B cell (primary cell): ENCODE measurements at regions not wholly inside any gene's neighbourhood (a gene's known extent, or its start where the extent isn't known, plus 50 kb on each side); places are given as distances from the start of the nearest gene placed in this dataset.

Source experiments
- ATAC-seq: fragments of 200-7000 bp; cut with Tn5 transposase; one replicate; pipeline ENCODE4 v1.10.0; 2021; ENCODE audit warnings: low read depth, mild to moderate bottlenecking, moderate number of reproducible peaks, moderate library complexity
- CTCF ChIA-PET: fragments of 350-600 bp; sonication (Branson Sonifier 250); formaldehyde crosslinking; loops from one replicate; lab custom pipeline; 2021; ENCODE audit warnings: antibody characterized with exemption, inconsistent platforms; lab: Charles Lee
- POLR2A ChIA-PET: fragments of 350-600 bp; sonication (Branson Sonifier 250); formaldehyde crosslinking; loops from one replicate; lab custom pipeline; 2021; ENCODE audit warnings: antibody characterized with exemption; lab: Charles Lee
- DNase-seq: peaks from one replicate; pipeline ENCODE4 v3.0.0; 2013
- H2AFZ ChIP-seq: 2 replicates; pipeline ENCODE4 v1.6.1; 2012; ENCODE audit warnings: mild to moderate bottlenecking, low read depth, low read length; ENCODE audit not compliant: insufficient read depth, poor library complexity, severe bottlenecking
- H3K27ac ChIP-seq, 2 donors: 1 replicate in 1 of 2; 2 replicates in 1 of 2; pipeline ENCODE4 v1.5.1; 2012 to 2013; ENCODE audit warnings: low read length in 2 of 2, mild to moderate bottlenecking in 2 of 2, moderate library complexity in 1 of 2
- H3K27me3 ChIP-seq, 4 experiments: fragments of 200-600 bp in 1 of 4; sonication (generic) in 1 of 4; replicated peaks in 1 of 4; 1 replicate in 2 of 4; 2 replicates in 2 of 4; pipeline versions ENCODE4 v1.6.1 to v1.7.0; 2013 to 2016; ENCODE audit warnings: low read length in 3 of 4, mild to moderate bottlenecking in 2 of 4, mixed read lengths in 1 of 4, moderate library complexity in 1 of 4; ENCODE audit not compliant: insufficient read depth in 4 of 4, control insufficient read depth in 3 of 4; ENCODE audit errors: control extremely low read depth in 1 of 4
- H3K36me3 ChIP-seq, 2 experiments: replicated peaks in 1 of 2; 1 replicate in 1 of 2; 2 replicates in 1 of 2; pipeline versions ENCODE4 v1.6.1 to v1.7.1; 2013; ENCODE audit warnings: low read length in 1 of 2; ENCODE audit not compliant: insufficient read depth in 2 of 2, control insufficient read depth in 1 of 2; ENCODE audit errors: control extremely low read depth in 1 of 2, extremely low read depth in 1 of 2
- H3K4me1 ChIP-seq, 2 donors: fragments of 200-600 bp in 1 of 2; sonication (generic) in 1 of 2; 1 replicate in 1 of 2; 2 replicates in 1 of 2; pipeline versions ENCODE4 v1.5.1 to v1.6.1; 2013 to 2017; ENCODE audit warnings: low read length in 2 of 2; ENCODE audit not compliant: control insufficient read depth in 2 of 2, insufficient read depth in 2 of 2
- H3K4me2 ChIP-seq: replicated peaks from 2 replicates; pipeline ENCODE3; 2012; ENCODE audit warnings: mild to moderate bottlenecking, low read depth, low read length; ENCODE audit not compliant: poor library complexity, severe bottlenecking
- H3K4me3 ChIP-seq, 5 experiments: fragments of 200-600 bp in 1 of 5; sonication (generic) in 1 of 5; 1 replicate in 3 of 5; 2 replicates in 2 of 5; pipeline versions ENCODE4 v1.5.1 to v1.7.0; 2011 to 2016; ENCODE audit warnings: low read length in 4 of 5, mild to moderate bottlenecking in 4 of 5, low read depth in 2 of 5, control low read depth in 1 of 5, moderate library complexity in 1 of 5; ENCODE audit not compliant: insufficient read depth in 1 of 5; ENCODE audit errors: control extremely low read depth in 1 of 5, extremely low read depth in 1 of 5
- H3K79me2 ChIP-seq: fragments of 200-600 bp; sonication (generic); one replicate; pipeline ENCODE4 v1.6.0; 2016; ENCODE audit warnings: low read length; ENCODE audit not compliant: control insufficient read depth, insufficient read depth
- H3K9ac ChIP-seq: fragments of 200-600 bp; sonication (generic); 2 replicates; pipeline ENCODE4 v1.6.1; 2017; ENCODE audit warnings: mild to moderate bottlenecking, low read length, moderate library complexity
- H3K9me3 ChIP-seq, 3 donors: one replicate each; pipeline versions ENCODE4 v1.6.1 to v1.7.1; 2013; ENCODE audit warnings: low read length in 2 of 3; ENCODE audit not compliant: control insufficient read depth in 2 of 3, insufficient read depth in 1 of 3; ENCODE audit errors: control extremely low read depth in 1 of 3
- H4K20me1 ChIP-seq: 2 replicates; pipeline ENCODE4 v1.6.0; 2012; ENCODE audit warnings: mild to moderate bottlenecking, low read length; ENCODE audit not compliant: insufficient read depth, control insufficient read depth, poor library complexity, severe bottlenecking
- H3K27ac Mint-ChIP-seq: one replicate; pipeline ENCODE4 v1.8.0; 2021; ENCODE audit warnings: mixed read lengths
- H3K27me3 Mint-ChIP-seq: one replicate; pipeline ENCODE4 v1.8.0; 2021; ENCODE audit warnings: mixed read lengths
- H3K4me1 Mint-ChIP-seq: one replicate; pipeline ENCODE4 v1.8.0; 2021; ENCODE audit warnings: mixed read lengths
- H3K4me3 Mint-ChIP-seq: one replicate; pipeline ENCODE4 v1.8.0; 2021; ENCODE audit warnings: mixed read lengths
- H3K9me3 Mint-ChIP-seq: one replicate; pipeline ENCODE4 v1.8.0; 2022; ENCODE audit warnings: mixed read lengths; ENCODE audit not compliant: insufficient read depth
- EZH2 ChIP-seq: IDR thresholded peaks from 2 replicates; pipeline ENCODE4 v1.6.1; 2012; ENCODE audit warnings: borderline replicate concordance, low read depth, mild to moderate bottlenecking, moderate library complexity, low read length; ENCODE audit not compliant: insufficient read depth, poor library complexity, severe bottlenecking
- WGBS: methylation state at CpG from one replicate; pipeline ENCODE4 v1.1.5; 2013; ENCODE audit warnings: missing lambda C conversion rate; ENCODE audit not compliant: insufficient coverage; 5-methylcytosine and 5-hydroxymethylcytosine counted together
- intact Hi-C: fragments of 100-400 bp; cut with micrococcal nuclease; formaldehyde crosslinking; loops from one replicate; pipeline ENCODE4 v1.10.0; 2022
- TF ChIP-seq, protein P1 (sequence below): fragments of 200-600 bp; IDR thresholded peaks from one replicate; pipeline ENCODE4 v1.8.0; 2022; ENCODE audit warnings: antibody characterized with exemption, mild to moderate bottlenecking

DNA sequence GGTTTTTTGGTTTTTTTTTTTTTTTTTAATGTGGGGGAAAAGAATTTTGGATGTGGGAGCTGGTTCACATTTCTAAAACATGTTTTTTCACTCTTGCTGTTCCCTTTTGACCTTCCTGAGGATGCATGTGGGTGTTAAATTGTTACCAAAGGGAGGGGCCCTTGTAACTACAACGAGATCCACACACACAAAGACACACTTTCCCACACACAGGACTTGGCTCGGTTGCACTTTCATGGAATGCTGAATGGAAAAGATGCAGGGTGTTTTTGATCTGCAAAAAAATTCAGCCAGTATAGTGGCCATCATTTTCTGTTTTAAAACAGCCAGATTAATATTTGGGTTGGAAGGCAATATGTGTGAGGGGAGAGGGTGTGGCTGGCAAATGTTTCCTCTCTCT is 576.9 kb downstream of the EBF1 start:
- no peak for TF ChIP-seq EZH2
- TF ChIP-seq, protein P1, sequence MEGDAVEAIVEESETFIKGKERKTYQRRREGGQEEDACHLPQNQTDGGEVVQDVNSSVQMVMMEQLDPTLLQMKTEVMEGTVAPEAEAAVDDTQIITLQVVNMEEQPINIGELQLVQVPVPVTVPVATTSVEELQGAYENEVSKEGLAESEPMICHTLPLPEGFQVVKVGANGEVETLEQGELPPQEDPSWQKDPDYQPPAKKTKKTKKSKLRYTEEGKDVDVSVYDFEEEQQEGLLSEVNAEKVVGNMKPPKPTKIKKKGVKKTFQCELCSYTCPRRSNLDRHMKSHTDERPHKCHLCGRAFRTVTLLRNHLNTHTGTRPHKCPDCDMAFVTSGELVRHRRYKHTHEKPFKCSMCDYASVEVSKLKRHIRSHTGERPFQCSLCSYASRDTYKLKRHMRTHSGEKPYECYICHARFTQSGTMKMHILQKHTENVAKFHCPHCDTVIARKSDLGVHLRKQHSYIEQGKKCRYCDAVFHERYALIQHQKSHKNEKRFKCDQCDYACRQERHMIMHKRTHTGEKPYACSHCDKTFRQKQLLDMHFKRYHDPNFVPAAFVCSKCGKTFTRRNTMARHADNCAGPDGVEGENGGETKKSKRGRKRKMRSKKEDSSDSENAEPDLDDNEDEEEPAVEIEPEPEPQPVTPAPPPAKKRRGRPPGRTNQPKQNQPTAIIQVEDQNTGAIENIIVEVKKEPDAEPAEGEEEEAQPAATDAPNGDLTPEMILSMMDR, result no peak
- H3K27me3 Mint-ChIP-seq, result no peaks in the 10 kb centered on the region
- ChIA-PET CTCF (no interaction called here), POLR2A (no interaction called here)
- Histone ChIP-seq H3K27ac (no peak overlapping the region), H3K9ac (no peak overlapping the region), H4K20me1 (no peaks in the 10 kb centered on the region), H3K27me3 (no peaks in the 10 kb centered on the region), H2AFZ (no peak overlapping the region), H3K4me3 (no peak overlapping the region), H3K4me2 (no peak overlapping the region), H3K79me2 (no peaks in the 10 kb centered on the region), H3K9me3 (no peaks in the 10 kb centered on the region), H3K36me3 (no peaks in the 10 kb centered on the region), H3K4me1 (peaks cover 0 to 4% of the 10 kb centered on the region in 2 donors)
- peaks cover 6% of the 10 kb centered on the region for H3K4me1 Mint-ChIP-seq
- no peak overlapping the region for H3K4me3 Mint-ChIP-seq
- ATAC-seq (no peak), DNase-seq (no peak)
- intact Hi-C loops, result no loop called here
- H3K9me3 Mint-ChIP-seq, result no peaks in the 10 kb centered on the region
- WGBS, result no CpG with 5 or more reads among the region's 2 CpGs
- H3K27ac Mint-ChIP-seq, result no peak overlapping the region

DNA sequence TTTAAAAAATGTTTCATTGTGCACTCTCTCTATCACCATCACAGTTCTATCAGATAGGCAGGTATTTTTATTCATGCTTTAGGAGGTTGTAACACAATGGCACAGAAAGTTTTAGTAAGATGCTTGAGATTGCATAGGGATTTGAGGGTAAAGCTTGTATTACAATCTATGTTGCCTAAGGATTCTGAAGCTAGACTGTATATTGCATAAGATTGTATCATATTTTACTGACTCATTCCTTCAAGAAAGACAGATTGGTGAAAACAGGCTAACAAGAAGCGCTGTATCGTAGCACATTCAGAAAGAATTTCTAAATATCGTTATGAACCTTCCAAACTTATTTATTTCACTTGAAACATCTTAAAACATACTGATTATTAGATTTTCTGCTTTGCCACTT is 577.7 kb downstream of the EBF1 start:
- Histone ChIP-seq H3K4me1 (peaks cover 0 to 4% of the 10 kb centered on the region in 2 donors), H2AFZ (no peak overlapping the region), H3K9ac (no peak overlapping the region), H3K36me3 (no peaks in the 10 kb centered on the region), H3K79me2 (no peaks in the 10 kb centered on the region), H3K27ac (no peak overlapping the region), H3K4me2 (no peak overlapping the region), H3K4me3 (no peak overlapping the region), H3K9me3 (no peaks in the 10 kb centered on the region), H4K20me1 (no peaks in the 10 kb centered on the region), H3K27me3 (no peaks in the 10 kb centered on the region)
- H3K4me3 Mint-ChIP-seq, result no peak overlapping the region
- CTCF ChIA-PET, result interaction anchor here (0.8 to 1.5 kb wide), 2 partner anchors 9 to 34 kb away, joined by 3 read pairs; no protein-coding TSS in a partner anchor
- POLR2A ChIA-PET, result no interaction called here
- no peaks in the 10 kb centered on the region for H3K9me3 Mint-ChIP-seq
- ATAC-seq (no peak), DNase-seq (no peak)
- WGBS, result no CpG with 5 or more reads among the region's 3 CpGs
- no peaks in the 10 kb centered on the region for H3K27me3 Mint-ChIP-seq
- TF ChIP-seq, protein P1, result no peak
- TF ChIP-seq EZH2, result no peak
- no peak overlapping the region for H3K27ac Mint-ChIP-seq
- intact Hi-C loops, result no loop called here
- H3K4me1 Mint-ChIP-seq, result peaks cover 6% of the 10 kb centered on the region
